Neuronal stem cell (in vitro differentiated cells): ENCODE measurements at regions not wholly inside any gene's neighbourhood (a gene's known extent, or its start where the extent isn't known, plus 50 kb on each side); places are given as distances from the start of the nearest gene placed in this dataset.
A peak's percentile ranks its signal among the peaks of the same experiment; 100 is the strongest.

Experiments used
- DNase-seq: peaks from one replicate; pipeline ENCODE4 v3.0.0-alpha.2; 2013; ENCODE audit warnings: low spot score
- H2AFZ ChIP-seq: one replicate; pipeline ENCODE4 v1.6.1; 2013; ENCODE audit warnings: mild to moderate bottlenecking, low read length, inconsistent platforms
- H2AK5ac ChIP-seq: 2 replicates; pipeline ENCODE4 v1.6.1; 2013; ENCODE audit warnings: low read depth, mild to moderate bottlenecking, inconsistent platforms, low read length, moderate library complexity, mixed read lengths
- H2BK120ac ChIP-seq: 2 replicates; pipeline ENCODE4 v1.6.1; 2013; ENCODE audit warnings: low read depth, mild to moderate bottlenecking, inconsistent platforms, low read length, moderate library complexity, mixed read lengths
- H2BK12ac ChIP-seq: one replicate; pipeline ENCODE4 v1.6.1; 2013; ENCODE audit warnings: low read length, inconsistent platforms
- H2BK15ac ChIP-seq: 2 replicates; pipeline ENCODE4 v1.6.1; 2013; ENCODE audit warnings: mild to moderate bottlenecking, low read length, inconsistent platforms, mixed read lengths
- H2BK5ac ChIP-seq: one replicate; pipeline ENCODE4 v1.6.1; 2013; ENCODE audit warnings: inconsistent platforms, mild to moderate bottlenecking, low read length, moderate library complexity
- H3K14ac ChIP-seq: one replicate; pipeline ENCODE4 v1.6.1; 2013; ENCODE audit warnings: low read length, inconsistent platforms
- H3K18ac ChIP-seq: 2 replicates; pipeline ENCODE4 v1.6.1; 2013; ENCODE audit warnings: low read length, inconsistent platforms
- H3K23ac ChIP-seq: 2 replicates; pipeline ENCODE4 v1.6.1; 2013; ENCODE audit warnings: low read depth, mild to moderate bottlenecking, mixed read lengths, low read length, inconsistent platforms; ENCODE audit not compliant: poor library complexity
- H3K27ac ChIP-seq: replicated peaks from 3 replicates; pipeline ENCODE4 v1.5.1; 2013; ENCODE audit warnings: low read length, inconsistent platforms
- H3K27me3 ChIP-seq, 3 experiments: 2 replicates each; pipeline ENCODE4 v1.6.1; 2013; ENCODE audit warnings: low read length in 3 of 3, mild to moderate bottlenecking in 2 of 3, inconsistent platforms in 1 of 3, low read depth in 1 of 3, mixed read lengths in 1 of 3, moderate library complexity in 1 of 3; ENCODE audit not compliant: control insufficient read depth in 3 of 3, insufficient read depth in 3 of 3
- H3K36me3 ChIP-seq, 2 donors: replicated peaks in 1 of 2; 2 replicates each; pipeline ENCODE4 v1.6.1; 2013; ENCODE audit warnings: low read length in 2 of 2; ENCODE audit not compliant: control insufficient read depth in 2 of 2, insufficient read depth in 2 of 2
- H3K4ac ChIP-seq: 2 replicates; pipeline ENCODE4 v1.6.1; 2013; ENCODE audit warnings: inconsistent platforms, mild to moderate bottlenecking, low read length, moderate library complexity
- H3K4me1 ChIP-seq, 2 donors: 1 replicate in 1 of 2; 2 replicates in 1 of 2; pipeline ENCODE4 v1.6.1; 2013; ENCODE audit warnings: low read length in 2 of 2, low read depth in 1 of 2; ENCODE audit not compliant: control insufficient read depth in 2 of 2, insufficient read depth in 1 of 2
- H3K4me2 ChIP-seq: one replicate; pipeline ENCODE4 v1.6.1; 2013; ENCODE audit warnings: mild to moderate bottlenecking, low read length, inconsistent platforms; ENCODE audit not compliant: insufficient read depth, poor library complexity, severe bottlenecking
- H3K4me3 ChIP-seq, 2 donors: 2 replicates each; pipeline ENCODE4 v1.5.1; 2013; ENCODE audit warnings: low read length in 2 of 2, mild to moderate bottlenecking in 2 of 2, inconsistent platforms in 1 of 2, moderate library complexity in 1 of 2
- H3K79me1 ChIP-seq: one replicate; pipeline ENCODE4 v1.6.1; 2013; ENCODE audit warnings: low read depth, mild to moderate bottlenecking, inconsistent platforms, low read length, moderate library complexity
- H3K9ac ChIP-seq: one replicate; pipeline ENCODE4 v1.6.1; 2013; ENCODE audit warnings: mild to moderate bottlenecking, low read depth, low read length, inconsistent platforms; ENCODE audit not compliant: poor library complexity
- H3K9me3 ChIP-seq, 2 donors: replicated peaks in 1 of 2; 2 replicates each; pipeline versions ENCODE3 to v1.6.1; 2013; ENCODE audit warnings: low read length in 2 of 2, mild to moderate bottlenecking in 2 of 2, inconsistent platforms in 1 of 2, low read depth in 1 of 2, mixed read lengths in 1 of 2, moderate library complexity in 1 of 2; ENCODE audit not compliant: control insufficient read depth in 2 of 2, insufficient read depth in 1 of 2
- H4K8ac ChIP-seq: one replicate; pipeline ENCODE4 v1.6.1; 2013; ENCODE audit warnings: low read depth, mild to moderate bottlenecking, inconsistent platforms, low read length, moderate library complexity
- H4K91ac ChIP-seq: one replicate; pipeline ENCODE4 v1.6.1; 2013; ENCODE audit warnings: low read length, low read depth, mild to moderate bottlenecking, inconsistent platforms; ENCODE audit not compliant: poor library complexity
- WGBS, 2 donors: extraction: QIAGEN DNeasy Blood & Tissue Kit; methylation state at CpG; one replicate each; pipeline ENCODE4 v1.1.7; 2013; ENCODE audit warnings: missing lambda C conversion rate in 2 of 2, mixed read lengths in 1 of 2; ENCODE audit not compliant: insufficient read length in 2 of 2, insufficient replicate concordance in 1 of 2; ENCODE audit errors: extremely low coverage in 2 of 2; 5-methylcytosine and 5-hydroxymethylcytosine counted together

DNA sequence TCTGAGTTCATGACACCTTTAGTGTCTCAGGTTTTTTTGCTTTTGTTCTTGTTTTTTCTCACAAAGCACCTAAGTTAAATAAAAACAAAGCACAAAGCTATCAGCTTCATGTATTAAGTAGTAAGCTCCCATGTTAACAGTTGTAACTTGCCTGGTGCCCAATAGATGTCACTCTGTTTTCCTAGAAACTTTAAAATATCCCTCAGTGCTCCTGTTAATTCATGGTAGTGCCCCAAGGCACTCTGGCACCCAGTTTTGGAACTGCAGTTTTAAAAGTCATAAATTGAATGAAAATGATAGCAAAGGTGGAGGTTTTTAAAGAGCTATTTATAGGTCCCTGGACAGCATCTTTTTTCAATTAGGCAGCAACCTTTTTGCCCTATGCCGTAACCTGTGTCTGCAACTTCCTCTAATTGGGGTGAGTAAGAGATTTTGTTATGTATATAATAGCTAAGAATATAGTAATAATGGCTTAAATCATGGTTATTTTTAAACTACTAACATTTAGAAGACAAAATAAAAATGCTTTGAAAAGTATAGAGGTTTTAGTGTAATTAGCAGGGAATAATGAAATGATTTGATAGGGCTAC lies 555.0 kb upstream of the TMEFF2 start:
- Histone ChIP-seq H3K18ac (no peak overlapping the region), H2BK15ac (no peak overlapping the region), H3K79me1 (no peaks in the 10 kb centered on the region), H2BK5ac (no peak overlapping the region), H3K36me3 (no peaks in the 10 kb centered on the region), H3K23ac (no peak overlapping the region), H3K27ac (no peak overlapping the region), H3K9ac (no peak overlapping the region), H3K4me2 (no peak overlapping the region), H3K4ac (no peak overlapping the region), H3K27me3 (no peaks in the 10 kb centered on the region), H3K9me3 (peaks cover 0 to 2% of the 10 kb centered on the region in 2 donors), H4K8ac (no peak overlapping the region), H3K4me3 (no peak overlapping the region), H2AK5ac (no peak overlapping the region), H3K4me1 (no peaks in the 10 kb centered on the region), H4K91ac (no peak overlapping the region), H2BK12ac (no peak overlapping the region), H3K14ac (no peak overlapping the region), H2BK120ac (no peak overlapping the region), H2AFZ (no peak overlapping the region)
- DNase-seq: no peak
- WGBS, 2 donors: no CpG with 5 or more reads among the region's 1 CpG

DNA sequence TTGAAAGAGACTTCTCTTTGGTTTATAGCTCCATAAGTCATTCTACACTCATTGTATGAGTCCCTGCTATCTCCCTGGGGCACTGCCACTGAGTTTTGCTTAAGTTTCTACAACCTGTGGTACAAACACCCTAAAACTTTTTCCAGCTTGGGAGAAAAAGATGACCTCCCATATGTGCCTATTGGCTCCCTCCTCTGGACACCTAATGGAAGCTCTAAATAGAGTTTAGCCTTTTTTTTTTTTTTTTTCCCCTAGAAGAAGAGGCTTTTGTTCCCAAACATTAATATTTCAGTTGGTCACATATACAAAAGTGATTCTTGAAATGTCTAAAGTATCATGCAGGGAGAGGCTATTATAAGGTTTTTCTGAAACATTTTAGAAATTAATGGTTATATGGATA lies 547.2 kb upstream of the TMEFF2 start:
- H2AFZ ChIP-seq: peak overlapping the region; percentile 46

GRCh38 chr2:192735447-192735846 lies 540.7 kb upstream of the TMEFF2 start:
- Histone ChIP-seq H3K23ac (no peak overlapping the region), H3K18ac (no peak overlapping the region), H3K9me3 (no peaks in the 10 kb centered on the region), H3K4me2 (no peak overlapping the region), H3K4me3 (no peak overlapping the region), H3K27me3 (no peaks in the 10 kb centered on the region), H3K14ac (no peak overlapping the region), H2BK5ac (no peak overlapping the region), H3K27ac (no peak overlapping the region), H3K9ac (no peak overlapping the region), H2BK120ac (no peak overlapping the region), H2AFZ (peak overlapping the region; percentile 46), H2BK15ac (no peak overlapping the region), H4K91ac (no peak overlapping the region), H4K8ac (no peak overlapping the region), H3K4ac (no peak overlapping the region), H3K36me3 (no peaks in the 10 kb centered on the region), H3K4me1 (no peaks in the 10 kb centered on the region), H2BK12ac (no peak overlapping the region), H2AK5ac (no peak overlapping the region), H3K79me1 (no peaks in the 10 kb centered on the region)
- no CpG with 5 or more reads among the region's 3 CpGs for WGBS, 2 donors
- no peak for DNase-seq

More for the DNA sequence above, 547.2 kb upstream of the TMEFF2 start:
- Histone ChIP-seq H3K4ac (no peak overlapping the region), H3K4me3 (no peak overlapping the region), H3K9me3 (no peaks in the 10 kb centered on the region), H2BK5ac (no peak overlapping the region), H3K4me2 (no peak overlapping the region), H4K8ac (no peak overlapping the region), H2AK5ac (no peak overlapping the region), H2BK12ac (no peak overlapping the region), H3K27me3 (no peaks in the 10 kb centered on the region), H3K4me1 (no peaks in the 10 kb centered on the region), H3K18ac (no peak overlapping the region), H3K27ac (no peak overlapping the region), H2BK15ac (no peak overlapping the region), H4K91ac (no peak overlapping the region), H2BK120ac (no peak overlapping the region), H3K14ac (no peak overlapping the region), H3K9ac (no peak overlapping the region), H3K23ac (no peak overlapping the region), H3K36me3 (no peaks in the 10 kb centered on the region), H3K79me1 (no peaks in the 10 kb centered on the region)
- DNase-seq: no peak

DNA sequence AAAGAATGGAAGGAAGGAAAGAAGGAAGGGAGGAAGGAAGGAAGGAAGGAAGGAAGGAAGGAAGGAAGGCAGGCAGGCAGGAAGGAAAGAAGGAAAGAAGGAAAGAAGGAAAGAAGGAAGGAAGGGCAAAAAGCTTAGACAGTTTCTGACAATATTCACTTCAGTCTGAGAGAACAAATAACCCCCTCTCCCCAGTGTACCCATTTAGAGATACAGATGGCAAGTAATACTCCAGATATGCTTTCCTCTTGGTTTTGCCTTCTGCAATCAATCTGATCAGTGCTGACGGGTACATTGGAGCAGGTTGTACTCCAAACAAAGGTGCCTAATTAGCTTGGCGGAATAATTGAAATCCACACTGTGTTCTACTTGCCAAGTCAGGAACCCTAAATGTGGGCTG lies 534.6 kb upstream of the TMEFF2 start:
- Histone ChIP-seq H2AK5ac (no peak overlapping the region), H3K18ac (no peak overlapping the region), H3K14ac (no peak overlapping the region), H2AFZ (no peak overlapping the region), H2BK5ac (no peak overlapping the region), H2BK15ac (no peak overlapping the region), H3K27me3 (no peaks in the 10 kb centered on the region), H3K4me2 (no peak overlapping the region), H3K4ac (no peak overlapping the region), H3K23ac (no peak overlapping the region), H4K8ac (no peak overlapping the region), H2BK120ac (no peak overlapping the region), H3K9ac (no peak overlapping the region), H3K4me1 (no peaks in the 10 kb centered on the region), H2BK12ac (no peak overlapping the region), H4K91ac (no peak overlapping the region), H3K27ac (no peak overlapping the region), H3K79me1 (no peaks in the 10 kb centered on the region), H3K9me3 (no peaks in the 10 kb centered on the region), H3K4me3 (no peak overlapping the region), H3K36me3 (no peaks in the 10 kb centered on the region)
- WGBS, 2 donors: no CpG with 5 or more reads among the region's 2 CpGs
- DNase-seq: no peak
